HG03108 (cell line): ENCODE measurements at regions not wholly inside any gene's neighbourhood (a gene's known extent, or its start where the extent isn't known, plus 50 kb on each side); places are given as distances from the start of the nearest gene placed in this dataset.

ENCODE experiments used
- ATAC-seq: cut with Tn5 transposase; IDR thresholded peaks from one replicate; pipeline ENCODE4 v1.9.1; 2021; ENCODE audit warnings: moderate library complexity; ENCODE audit not compliant: unreplicated experiment

- no peak for ATAC-seq
Observed at GRCh38 chr7:106774768-106775551, 90.1 kb upstream of the PIK3CG start.

GRCh38 chr7:106775552-106775936, 89.5 kb upstream of the PIK3CG start:
- ATAC-seq = no peak

GRCh38 chr7:106775975-106776607, 89.0 kb upstream of the PIK3CG start:
- ATAC-seq = no peak

- no peak for ATAC-seq
Observed at GRCh38 chr7:106776618-106777347, 88.3 kb upstream of the PIK3CG start.

GRCh38 chr7:106777674-106778299, 87.3 kb upstream of the PIK3CG start:
- no peak for ATAC-seq

GRCh38 chr7:106778656-106779250, 86.3 kb upstream of the PIK3CG start:
- ATAC-seq = no peak

- no peak for ATAC-seq
Observed at GRCh38 chr7:106779877-106780276, 85.2 kb upstream of the PIK3CG start.

- ATAC-seq = no peak
Observed at GRCh38 chr7:106781007-106781406, 84.1 kb upstream of the PIK3CG start.

GRCh38 chr7:106781828-106782544, 83.1 kb upstream of the PIK3CG start:
- ATAC-seq = no peak

- ATAC-seq = no peak
Observed at GRCh38 chr7:106783286-106783685, 81.8 kb upstream of the PIK3CG start.

GRCh38 chr7:106788637-106789036, 76.4 kb upstream of the PIK3CG start:
- no peak for ATAC-seq

GRCh38 chr7:106791526-106791925, 73.6 kb upstream of the PIK3CG start:
- ATAC-seq = no peak

GRCh38 chr7:106792233-106792926, 72.7 kb upstream of the PIK3CG start:
- ATAC-seq = no peak

GRCh38 chr7:106793015-106793975, 71.8 kb upstream of the PIK3CG start:
- ATAC-seq = no peak

- ATAC-seq = no peak
Observed at GRCh38 chr7:106794276-106795083, 70.6 kb upstream of the PIK3CG start.

GRCh38 chr7:106795084-106795876, 69.8 kb upstream of the PIK3CG start:
- no peak for ATAC-seq

- ATAC-seq = no peak
Observed at GRCh38 chr7:106795877-106796231, 69.2 kb upstream of the PIK3CG start.
